Suppressor macrophage treated with lipopolysaccharide for 4 hours (primary cell): ENCODE measurements at regions not wholly inside any gene's neighbourhood (a gene's known extent, or its start where the extent isn't known, plus 50 kb on each side); places are given as distances from the start of the nearest gene placed in this dataset.
"Not testable (repeated sequence)": the region's sequence is repeated elsewhere in the genome, so short reads cannot be mapped to it uniquely, and the experiment has no call there.

Source experiments
- DNase-seq: peaks from one replicate; pipeline ENCODE4 v3.0.0-alpha.2; 2020

DNA sequence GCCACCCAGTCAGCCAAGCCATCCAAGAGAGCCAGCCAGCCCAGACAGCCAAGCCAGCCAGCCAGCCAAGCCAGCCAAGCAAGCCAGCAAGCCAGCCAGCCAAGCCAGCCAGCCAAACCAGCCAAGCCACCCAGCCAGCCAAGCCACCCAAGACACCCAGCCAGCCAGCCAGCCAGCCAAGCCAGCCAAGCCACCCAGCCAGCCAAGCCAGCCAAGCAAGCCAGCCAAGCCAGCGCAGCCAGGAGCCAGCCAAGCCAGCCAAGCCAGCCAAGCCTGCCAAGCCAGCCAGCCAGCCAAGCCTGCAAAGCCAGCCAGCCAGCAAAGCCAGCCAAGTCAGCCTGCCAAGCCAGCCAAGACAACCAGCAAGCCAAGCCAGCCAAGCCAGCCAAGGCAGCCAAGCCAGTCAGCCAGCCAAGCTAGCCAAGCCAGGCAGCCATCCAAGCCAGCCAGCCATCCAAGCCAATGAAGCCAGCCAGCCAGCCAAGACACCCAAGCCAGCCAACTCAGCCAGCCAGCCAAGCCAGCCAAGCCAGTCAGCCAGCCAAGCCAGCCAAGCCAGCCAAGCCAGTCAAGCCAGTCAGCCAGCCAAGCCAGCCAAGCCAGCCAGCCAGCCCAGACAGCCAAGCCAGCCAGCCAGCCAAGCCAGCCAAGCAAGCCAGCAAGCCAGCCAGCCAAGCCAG lies 332.2 kb upstream of the PLGLB2 start:
- DNase-seq = not testable (repeated sequence)

DNA sequence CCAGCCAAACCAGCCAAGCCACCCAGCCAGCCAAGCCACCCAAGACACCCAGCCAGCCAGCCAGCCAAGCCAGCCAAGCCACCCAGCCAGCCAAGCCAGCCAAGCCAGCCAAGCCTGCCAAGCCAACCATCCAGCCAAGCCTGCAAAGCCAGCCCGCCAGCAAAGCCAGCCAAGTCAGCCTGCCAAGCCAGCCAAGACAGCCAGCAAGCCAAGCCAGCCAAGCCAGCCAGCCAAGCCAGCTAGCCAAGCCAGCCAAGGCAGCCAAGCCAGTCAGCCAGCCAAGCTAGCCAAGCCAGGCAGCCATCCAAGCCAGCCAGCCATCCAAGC lies 331.7 kb upstream of the PLGLB2 start:
- DNase-seq = not testable (repeated sequence)

DNA sequence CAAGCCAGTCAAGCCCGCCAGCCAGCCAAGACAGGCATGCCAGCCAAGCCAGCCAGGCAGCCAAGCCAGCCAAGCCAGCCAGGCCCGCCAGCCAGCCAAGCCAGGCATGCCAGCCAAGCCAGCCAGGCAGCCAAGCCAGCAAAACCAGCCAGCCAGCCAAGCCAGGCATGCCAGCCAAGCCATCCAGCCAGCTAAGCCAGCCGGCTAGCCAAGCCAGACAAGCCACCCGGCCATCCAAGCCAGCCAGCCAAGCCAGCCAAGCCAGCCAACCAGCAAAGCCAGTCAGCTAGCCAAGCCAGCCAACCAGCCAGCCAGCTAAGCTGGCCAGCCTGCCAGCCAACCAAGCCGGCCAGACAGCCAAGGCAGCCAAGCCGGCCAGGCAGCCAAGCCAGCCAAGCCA lies 330.7 kb upstream of the PLGLB2 start:
- not testable (repeated sequence) for DNase-seq

DNA sequence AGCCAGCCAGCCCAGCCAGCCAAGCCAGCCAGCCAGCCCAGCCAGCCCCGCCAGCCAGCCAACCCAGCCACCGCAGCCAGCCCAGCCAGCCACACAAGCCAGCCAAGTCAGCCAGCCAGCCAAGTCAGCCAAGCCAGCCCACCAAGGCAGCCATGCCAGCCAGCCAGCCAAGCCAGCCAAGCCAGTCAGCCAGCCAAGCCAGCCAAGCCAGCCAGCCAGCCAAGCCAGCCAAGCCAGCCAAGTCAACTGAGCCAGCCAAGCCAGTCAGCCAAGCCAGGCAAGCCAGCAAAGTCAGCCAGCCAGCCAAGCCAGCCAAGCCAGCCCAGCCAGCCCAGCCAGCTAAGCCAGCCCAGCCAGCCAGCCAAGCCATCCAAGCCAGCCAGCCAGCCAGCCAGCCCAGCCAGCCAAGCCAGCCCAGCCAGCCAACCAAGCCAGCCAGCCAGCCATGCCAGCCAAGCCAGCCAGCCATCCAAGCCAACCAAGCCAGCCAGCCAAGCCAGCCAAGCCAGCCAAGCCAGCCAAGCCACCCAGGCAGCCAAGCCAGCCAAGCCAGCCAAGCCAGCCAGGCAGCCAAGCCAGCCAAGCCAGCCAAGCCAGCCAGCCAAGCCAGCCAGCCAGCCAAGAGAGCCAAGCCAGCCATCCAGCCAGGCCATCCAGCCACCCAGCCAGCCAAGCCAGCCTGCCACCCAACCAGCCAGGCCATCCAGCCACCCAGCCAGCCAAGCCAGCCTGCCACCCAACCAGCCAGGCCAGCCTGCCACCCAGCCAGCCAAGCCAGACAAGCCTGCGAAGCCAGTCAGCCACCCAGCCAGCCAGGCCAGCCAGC lies 329.9 kb upstream of the PLGLB2 start:
- not testable (repeated sequence) for DNase-seq

DNA sequence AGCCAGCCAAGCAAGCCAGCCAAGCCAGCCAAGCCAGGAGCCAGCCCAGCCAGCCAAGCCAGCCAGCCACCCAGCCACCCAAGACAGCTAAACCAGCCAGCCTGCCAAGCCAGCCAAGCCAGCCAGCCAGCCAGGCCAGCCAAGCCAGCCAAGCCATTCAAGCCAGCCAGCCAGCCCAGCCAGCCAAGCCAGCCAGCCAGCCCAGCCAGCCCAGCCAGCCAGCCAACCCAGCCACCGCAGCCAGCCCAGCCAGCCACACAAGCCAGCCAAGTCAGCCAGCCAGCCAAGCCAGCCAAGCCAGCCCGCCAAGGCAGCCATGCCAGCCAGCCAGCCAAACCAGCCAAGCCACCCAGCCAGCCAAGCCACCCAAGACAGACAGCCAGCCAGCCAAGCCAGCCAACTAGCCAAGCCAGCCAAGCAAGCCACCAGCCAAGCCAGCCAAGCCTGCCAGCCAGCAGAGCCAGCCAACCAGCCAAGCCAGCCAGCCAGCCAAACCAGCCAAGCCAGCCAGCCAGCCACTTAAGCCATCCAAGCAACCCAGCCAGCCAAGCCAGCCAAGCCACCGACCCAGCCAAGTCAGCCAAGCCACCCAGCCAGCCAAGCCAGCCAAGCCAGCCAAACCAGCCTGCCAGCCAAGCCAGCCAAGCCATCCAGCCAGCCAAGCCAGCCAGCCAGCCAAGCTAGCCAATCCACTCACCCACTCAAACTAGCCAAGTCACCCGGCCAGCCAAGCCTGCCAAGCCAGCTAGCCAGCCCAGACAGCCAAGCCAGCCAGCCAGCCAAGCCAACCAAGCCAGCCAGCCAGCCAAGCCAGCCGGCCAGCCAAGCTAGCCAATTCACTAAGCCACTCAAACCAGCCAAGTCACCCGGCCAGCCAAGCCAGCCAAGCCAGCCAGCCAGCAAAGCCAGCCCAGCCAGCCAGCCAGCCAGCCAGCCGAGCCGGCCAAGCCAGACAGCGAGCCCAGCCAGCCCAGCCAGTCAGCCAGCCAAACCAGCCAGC lies 328.8 kb upstream of the PLGLB2 start:
- DNase-seq = not testable (repeated sequence)

DNA sequence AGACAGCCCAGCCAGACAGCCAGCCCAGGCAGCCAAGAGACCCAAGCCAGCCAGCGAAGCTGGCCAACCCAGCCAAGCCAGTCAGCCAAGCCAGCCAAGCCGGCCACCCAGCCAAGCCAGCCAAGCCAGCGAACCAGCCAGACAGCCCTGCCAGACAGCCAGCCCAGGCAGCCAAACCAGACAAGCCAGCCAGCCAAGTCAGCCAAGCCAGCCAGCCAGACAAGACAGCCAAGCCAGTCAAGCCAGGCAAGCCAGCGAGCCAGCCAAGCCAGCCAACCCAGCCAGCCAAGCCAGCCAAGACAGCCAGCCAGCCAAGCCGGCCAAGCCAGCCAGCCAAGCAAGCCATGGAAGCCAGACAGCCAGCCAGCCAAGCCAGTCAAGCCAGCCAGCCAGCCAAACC lies 327.9 kb upstream of the PLGLB2 start:
- not testable (repeated sequence) for DNase-seq

DNA sequence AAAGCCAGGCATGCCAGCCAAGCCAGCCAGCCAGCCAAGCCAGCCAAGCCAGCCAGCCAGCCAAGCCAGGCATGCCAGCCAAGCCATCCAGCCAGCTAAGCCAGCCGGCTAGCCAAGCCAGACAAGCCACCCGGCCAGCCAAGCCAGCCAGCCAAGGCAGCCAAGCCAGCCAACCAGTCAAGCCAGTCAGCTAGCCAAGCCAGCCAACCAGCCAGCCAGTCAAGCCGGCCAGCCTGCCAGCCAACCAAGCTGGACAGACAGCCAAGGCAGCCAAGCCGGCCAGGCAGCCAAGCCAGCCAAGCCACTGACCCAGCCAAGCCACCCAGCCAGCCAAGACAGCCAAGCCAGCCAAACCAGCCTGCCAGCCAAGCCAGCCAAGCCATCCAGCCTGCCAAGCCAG lies 326.9 kb upstream of the PLGLB2 start:
- DNase-seq = not testable (repeated sequence)

DNA sequence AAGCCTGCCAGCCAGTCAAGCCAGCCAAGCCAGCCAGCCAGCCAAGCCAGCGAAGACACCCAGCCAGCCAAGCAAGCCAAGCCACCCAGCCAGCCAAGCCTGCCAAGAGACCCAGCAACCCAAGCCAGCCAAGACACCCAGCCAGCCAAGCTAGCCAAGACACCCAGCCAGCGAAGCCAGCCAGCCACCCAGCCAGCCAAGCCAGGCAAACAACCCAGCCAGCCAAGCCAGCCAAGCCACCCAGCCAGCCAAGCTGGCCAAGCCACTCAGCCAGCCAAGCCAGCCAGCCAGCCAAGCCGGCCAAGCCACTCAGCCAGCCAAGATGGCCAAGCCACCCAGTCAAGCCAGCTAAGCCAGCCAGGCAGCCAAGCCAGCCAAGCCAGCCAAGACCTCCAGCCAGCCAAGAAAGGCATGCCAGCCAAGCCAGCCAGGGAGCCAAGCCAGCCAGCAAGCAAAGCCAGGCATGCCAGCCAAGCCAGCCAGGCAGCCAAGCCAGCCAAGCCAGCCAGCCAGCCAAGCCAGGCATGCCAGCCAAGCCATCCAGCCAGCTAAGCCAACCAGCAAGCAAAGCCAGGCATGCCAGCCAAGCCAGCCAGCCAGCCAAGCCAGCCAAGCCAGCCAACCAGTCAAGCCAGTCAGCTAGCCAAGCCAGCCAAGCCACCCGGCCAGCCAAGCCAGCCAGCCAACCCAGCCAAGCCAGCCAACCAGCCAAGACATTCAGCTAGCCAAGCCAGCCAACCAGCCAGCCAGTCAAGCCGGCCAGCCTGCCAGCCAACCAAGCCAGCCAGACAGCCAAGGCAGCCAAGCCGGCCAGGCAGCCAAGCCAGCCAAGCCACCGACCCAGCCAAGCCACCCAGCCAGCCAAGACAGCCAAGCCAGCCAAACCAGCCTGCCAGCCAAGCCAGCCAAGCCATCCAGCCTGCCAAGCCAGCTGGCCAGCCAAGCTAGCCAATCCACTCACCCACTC lies 323.8 kb upstream of the PLGLB2 start:
- DNase-seq = not testable (repeated sequence)

DNA sequence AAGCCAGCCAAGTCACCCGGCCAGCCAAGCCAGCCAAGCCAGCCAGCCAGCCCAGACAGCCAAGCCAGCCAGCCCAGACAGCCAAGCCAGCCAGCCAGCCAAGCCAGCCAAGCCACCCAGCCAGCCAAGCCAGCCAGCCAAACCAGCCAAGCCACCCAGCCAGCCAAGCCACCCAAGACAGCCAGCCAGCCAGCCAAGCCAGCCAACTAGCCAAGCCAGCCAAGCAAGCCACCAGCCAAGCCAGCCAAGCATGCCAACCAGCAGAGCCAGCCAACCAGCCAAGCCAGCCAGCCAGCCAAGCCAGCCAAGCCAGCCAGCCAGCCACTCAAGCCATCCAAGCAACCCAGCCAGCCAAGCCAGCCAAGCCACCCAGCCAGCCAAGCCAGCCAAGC lies 323.1 kb upstream of the PLGLB2 start:
- not testable (repeated sequence) for DNase-seq

DNA sequence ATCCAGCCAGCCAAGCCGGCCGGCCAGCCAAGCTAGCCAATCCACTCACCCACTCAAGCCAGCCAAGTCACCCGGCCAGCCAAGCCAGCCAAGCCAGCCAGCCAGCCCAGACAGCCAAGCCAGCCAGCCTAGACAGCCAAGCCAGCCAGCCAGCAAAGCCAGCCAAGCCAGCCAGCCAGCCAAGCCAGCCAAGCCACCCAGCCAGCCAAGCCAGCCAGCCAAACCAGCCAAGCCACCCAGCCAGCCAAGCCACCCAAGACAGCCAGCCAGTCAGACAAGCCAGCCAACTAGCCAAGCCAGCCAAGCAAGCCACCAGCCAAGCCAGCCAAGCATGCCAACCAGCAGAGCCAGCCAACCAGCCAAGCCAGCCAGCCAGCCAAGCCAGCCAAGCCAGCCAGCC lies 322.7 kb upstream of the PLGLB2 start:
- not testable (repeated sequence) for DNase-seq

DNA sequence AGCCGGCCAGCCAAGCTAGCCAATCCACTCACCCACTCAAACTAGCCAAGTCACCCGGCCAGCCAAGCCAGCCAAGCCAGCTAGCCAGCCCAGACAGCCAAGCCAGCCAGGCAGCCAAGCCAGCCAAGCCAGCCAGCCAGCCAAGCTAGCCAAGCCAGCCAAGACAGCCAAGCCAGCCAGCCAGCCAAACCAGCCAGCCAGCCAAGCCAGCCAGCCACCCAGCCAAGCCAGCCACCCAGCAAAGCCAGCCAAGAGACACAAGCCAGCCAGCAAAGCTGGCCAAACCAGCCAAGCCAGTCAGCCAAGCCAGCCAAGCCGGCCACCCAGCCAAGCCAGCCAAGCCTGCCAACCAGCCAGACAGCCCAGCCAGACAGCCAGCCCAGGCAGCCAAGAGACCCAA lies 322.2 kb upstream of the PLGLB2 start:
- DNase-seq = not testable (repeated sequence)

DNA sequence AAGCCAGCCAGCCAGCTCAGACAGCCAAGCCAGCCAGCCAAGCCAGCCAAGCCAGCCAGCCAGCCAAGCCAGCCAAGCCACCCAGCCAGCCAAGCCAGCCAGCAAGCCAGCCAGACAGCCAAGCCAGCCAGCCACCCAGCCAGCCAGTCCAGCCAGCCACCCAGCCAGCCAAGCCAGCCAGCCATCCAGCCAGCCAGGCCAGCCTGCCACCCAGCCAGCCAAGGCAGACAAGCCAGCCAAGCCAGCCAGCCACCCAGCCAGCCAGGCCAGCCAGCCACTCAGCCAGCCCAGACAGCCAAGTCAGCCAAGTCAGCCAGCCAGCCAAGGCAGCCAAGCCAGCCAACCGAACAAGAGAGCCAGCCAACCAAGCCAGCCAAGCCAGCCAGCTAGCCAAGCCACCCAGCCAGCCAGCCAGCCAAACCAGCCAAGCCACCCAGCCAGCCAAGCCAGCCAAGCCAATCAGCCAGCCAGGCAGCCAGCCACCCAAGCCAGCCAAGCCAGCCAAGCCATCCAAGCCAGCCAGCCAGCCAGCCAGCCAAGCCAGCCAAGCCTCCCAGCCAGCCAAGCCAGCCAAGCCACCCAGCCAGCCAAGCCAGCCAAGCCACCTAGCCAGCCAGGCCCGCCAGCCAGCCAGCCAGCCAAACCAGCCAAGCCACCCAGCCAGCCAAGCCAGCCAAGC lies 319.3 kb upstream of the PLGLB2 start:
- DNase-seq = not testable (repeated sequence)

DNA sequence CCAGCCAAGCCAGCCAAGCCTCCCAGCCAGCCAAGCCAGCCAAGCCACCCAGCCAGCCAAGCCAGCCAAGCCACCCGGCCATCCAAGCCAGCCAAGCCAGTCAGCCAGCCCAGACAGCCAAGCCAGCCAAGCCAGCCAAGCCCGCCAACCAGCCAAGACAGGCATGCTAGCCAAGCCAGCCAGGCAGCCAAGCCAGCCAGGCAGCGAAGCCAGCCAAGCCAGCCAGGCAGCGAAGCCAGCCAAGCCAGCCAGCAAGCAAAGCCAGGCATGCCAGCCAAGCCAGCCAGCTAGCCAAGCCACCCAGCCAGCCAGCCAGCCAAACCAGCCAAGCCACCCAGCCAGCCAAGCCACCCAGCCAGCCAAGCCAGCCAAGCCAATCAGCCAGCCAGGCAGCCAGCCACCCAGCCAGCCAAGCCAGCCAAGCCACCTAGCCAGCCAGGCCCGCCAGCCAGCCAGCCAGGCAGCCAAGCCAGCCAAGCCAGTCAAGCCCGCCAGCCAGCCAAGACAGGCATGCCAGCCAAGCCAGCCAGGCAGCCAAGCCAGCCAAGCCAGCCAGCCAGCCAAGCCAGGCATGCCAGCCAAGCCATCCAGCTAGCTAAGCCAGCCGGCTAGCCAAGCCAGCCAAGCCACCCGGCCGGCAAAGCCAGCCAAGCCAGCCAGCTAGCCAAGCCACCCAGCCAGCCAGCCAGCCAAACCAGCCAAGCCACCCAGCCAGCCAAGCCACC lies 318.5 kb upstream of the PLGLB2 start:
- not testable (repeated sequence) for DNase-seq

DNA sequence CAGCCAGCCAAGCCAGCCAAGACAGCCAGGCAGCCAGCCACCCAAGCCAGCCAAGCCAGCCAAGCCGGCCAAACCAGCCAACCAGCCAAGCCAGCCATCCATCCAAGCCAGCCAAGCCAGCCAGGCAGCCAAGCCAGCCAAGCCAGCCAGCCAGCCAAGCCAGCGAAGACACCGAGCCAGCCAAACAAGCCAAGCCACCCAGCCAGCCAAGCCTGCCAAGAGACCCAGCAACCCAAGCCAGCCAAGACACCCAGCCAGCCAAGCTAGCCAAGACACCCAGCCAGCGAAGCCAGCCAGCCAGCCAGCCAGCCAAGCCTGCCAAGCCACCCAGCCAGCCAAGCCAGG lies 318.0 kb upstream of the PLGLB2 start:
- not testable (repeated sequence) for DNase-seq

DNA sequence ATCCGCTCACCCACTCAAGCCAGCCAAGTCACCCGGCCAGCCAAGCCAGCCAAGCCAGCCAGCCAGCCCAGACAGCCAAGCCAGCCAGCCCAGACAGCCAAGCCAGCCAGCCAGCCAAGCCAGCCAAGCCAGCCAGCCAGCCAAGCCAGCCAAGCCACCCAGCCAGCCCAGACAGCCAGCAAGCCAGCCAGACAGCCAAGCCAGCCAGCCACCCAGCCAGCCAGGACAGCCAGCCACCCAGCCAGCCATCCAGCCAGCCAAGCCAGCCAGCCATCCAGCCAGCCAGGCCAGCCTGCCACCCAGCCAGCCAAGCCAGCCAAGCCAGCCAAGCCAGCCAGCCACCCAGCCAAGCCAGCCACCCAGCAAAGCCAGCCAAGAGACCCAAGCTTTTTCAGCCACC lies 316.8 kb upstream of the PLGLB2 start:
- DNase-seq = not testable (repeated sequence)

DNA sequence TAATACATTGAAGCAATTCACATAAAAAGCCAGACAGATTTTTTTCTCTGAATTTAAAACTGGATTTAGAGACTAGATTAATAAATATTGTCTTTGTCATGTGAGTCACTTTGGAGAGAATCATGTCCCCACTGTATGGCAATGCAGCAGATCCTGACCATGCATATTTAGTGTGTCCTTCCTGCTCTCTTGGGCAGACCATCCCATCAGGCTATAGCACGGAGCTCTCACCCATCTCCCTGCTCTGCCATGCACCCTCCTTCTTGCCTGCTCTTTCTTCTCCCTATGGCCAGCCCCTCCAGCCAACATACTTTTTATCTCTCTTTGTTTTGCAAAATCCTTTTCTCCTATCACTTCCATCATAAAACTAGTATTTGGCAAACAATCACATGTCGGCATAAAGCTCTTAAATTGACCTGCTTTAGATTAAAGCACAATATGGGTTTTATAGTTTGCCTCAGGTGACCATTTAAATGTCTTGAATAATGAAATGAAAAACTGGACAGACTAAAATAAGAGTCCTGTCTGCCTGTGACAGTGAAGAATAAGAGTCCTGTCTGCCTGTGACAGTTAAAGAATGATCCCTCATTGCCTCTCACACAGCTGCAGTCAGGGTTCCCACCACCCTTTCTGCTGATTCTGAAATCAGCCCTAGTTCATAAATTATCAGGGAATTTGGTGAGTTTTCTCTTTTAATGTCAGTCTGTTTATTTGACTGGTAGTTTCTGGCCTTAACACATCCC lies 315.0 kb upstream of the PLGLB2 start:
- DNase-seq = not testable (repeated sequence)

DNA sequence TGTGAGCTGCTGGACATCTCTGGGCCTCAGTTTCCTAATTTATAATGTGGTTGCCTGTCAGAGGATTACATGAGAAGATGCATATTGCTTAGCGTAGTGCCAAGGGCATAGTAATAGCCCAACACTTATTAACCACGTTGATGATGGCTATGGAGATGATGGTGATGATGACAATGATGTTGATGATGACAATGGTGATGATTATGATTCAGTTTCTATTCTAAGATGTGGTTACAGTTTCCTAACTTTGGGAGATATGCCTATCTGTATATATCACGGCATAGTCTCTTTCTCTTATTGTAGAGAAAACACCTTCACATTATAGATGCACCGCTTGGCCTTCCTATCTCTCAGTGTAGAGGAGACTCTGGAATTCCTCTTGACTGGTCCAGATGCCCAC lies 311.9 kb upstream of the PLGLB2 start:
- DNase-seq = peak; percentile 39

DNA sequence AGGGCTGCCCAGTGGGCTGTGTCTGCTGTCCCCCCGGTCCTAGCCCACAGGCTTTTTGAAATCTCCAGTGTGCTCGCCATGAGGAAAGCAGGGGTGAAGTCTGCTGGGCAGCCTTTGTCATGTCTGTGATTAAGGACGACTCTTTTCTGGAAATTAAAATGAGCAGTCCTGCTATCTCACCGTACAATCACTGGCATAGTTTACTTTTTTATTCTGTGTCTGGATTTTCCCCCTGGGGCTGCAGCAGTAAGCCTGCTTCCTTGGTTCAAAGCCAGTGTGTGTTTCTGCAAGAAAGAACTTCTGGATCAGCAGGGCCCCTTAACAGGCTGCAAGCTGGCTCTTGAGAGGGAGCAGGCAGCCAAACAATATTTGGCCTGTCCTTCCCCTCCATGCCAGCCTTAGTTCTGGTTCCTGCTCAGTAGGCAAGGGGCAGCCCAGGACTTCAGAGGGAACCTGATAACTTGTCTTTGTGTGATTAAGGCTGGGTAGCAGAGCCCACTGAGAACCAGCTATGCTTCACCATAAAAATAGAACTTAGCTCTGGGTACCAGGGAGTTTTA lies 310.1 kb upstream of the PLGLB2 start:
- DNase-seq = not testable (repeated sequence)

DNA sequence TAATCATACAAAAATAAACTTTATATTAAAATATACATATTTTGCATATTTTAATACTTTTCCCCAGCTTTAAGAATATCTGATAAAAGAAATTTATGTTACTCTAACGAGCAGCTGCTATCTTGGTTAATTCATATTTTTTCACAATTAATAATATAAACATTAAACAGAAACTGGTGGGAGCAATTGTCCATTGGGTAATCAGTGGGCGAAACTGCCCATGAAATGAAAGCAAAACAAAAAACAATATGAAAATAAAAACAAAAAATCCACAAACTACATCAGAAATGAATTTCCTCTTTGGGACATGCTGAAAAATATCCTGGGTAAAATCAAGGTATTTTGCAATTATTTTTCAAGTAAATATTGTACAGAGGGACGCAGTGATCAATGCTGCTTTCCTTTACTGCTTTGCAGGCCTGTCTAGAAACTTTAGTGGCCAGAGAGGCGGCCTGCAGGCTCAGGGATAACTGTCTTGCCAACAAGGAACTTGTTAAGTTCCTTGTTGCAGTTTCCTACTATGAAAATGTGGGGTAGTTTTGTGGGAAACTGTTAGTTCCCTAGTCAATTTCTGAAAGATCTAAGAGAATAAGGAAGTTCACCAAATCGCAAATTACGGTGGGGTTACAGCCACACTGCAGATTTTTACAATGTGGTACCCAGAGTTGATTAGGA lies 309.0 kb upstream of the PLGLB2 start:
- peak; percentile 59 for DNase-seq
